Astrocyte (in vitro differentiated cells and primary cell): ENCODE measurements at regions not wholly inside any gene's neighbourhood (a gene's known extent, or its start where the extent isn't known, plus 50 kb on each side); places are given as distances from the start of the nearest gene placed in this dataset.

Experiments
- EZH2 ChIP-seq: IDR thresholded peaks from 2 replicates; pipeline ENCODE4 v1.6.1; 2012; ENCODE audit warnings: mild to moderate bottlenecking, low read length, inconsistent platforms; ENCODE audit not compliant: insufficient read depth
- TF ChIP-seq, protein P1 (sequence below): IDR thresholded peaks from 2 replicates; pipeline ENCODE4 v1.5.1; 2011; ENCODE audit warnings: low read depth, mild to moderate bottlenecking, inconsistent platforms, low read length, moderate library complexity; ENCODE audit not compliant: insufficient read depth

DNA sequence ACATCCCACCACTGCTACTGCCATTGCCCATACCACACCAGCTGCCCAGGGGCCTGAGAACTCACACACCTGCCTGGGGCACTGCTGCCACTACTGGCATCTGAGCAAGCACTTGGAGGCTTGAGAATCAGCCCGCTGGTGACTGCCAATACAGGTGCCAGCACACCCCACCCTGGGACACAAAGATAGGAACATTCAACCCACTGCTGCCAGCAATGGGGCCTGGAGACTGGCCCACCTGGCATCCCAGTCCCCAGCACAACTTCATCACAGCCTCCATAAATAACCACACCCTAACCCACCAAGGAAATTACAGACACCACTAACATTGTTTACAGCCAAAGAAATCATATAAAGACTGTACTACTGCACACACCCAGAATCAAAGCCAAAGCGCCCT, 115.9 kb downstream of the SLC16A9 start:
- TF ChIP-seq, protein P1, sequence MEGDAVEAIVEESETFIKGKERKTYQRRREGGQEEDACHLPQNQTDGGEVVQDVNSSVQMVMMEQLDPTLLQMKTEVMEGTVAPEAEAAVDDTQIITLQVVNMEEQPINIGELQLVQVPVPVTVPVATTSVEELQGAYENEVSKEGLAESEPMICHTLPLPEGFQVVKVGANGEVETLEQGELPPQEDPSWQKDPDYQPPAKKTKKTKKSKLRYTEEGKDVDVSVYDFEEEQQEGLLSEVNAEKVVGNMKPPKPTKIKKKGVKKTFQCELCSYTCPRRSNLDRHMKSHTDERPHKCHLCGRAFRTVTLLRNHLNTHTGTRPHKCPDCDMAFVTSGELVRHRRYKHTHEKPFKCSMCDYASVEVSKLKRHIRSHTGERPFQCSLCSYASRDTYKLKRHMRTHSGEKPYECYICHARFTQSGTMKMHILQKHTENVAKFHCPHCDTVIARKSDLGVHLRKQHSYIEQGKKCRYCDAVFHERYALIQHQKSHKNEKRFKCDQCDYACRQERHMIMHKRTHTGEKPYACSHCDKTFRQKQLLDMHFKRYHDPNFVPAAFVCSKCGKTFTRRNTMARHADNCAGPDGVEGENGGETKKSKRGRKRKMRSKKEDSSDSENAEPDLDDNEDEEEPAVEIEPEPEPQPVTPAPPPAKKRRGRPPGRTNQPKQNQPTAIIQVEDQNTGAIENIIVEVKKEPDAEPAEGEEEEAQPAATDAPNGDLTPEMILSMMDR = no peak
- TF ChIP-seq EZH2 = no peak
